ENCODE measurements at regions not wholly inside any gene's neighbourhood (a gene's known extent, or its start where the extent isn't known, plus 50 kb on each side); places are given as distances from the start of the nearest gene placed in this dataset.

GRCh38 chr6:119566546-119567260 is 217.1 kb upstream of the MAN1A1 start:
- FAIRE-seq: no peak

GRCh38 chr6:119565893-119566292 is 216.3 kb upstream of the MAN1A1 start:
- no peak overlapping the region for H3K9ac ChIP-seq (ENCODE audit: low read length in 3 of 3)
- TF ChIP-seq CTCF (IDR thresholded peaks at IDR 0.05; ENCODE audit: borderline replicate concordance, extremely low read depth, insufficient read depth): no peak

More at GRCh38 chr6:119566546-119567260, 217.1 kb upstream of the MAN1A1 start:
- H3K27me3 ChIP-seq (ENCODE audit: control insufficient read depth, insufficient read depth, low read length): no peaks in the 10 kb centered on the region
- no peak overlapping the region for H3K27ac ChIP-seq (ENCODE audit: low read depth in 2 of 2, low read length in 2 of 2)
- H3K9me3 ChIP-seq (ENCODE audit: control insufficient read depth in 2 of 3, insufficient read depth in 1 of 3, low read length in 3 of 3): no peaks in the 10 kb centered on the region
- H3K9ac ChIP-seq (ENCODE audit: low read length in 3 of 3): no peak overlapping the region
- DNase-seq: no peak
- intact Hi-C loops (cut with DNase I): no loop called here
- no peak overlapping the region for H3K4me3 ChIP-seq (ENCODE audit: low read length in 3 of 3)
- no peaks in the 10 kb centered on the region for H3K36me3 ChIP-seq (ENCODE audit: control insufficient read depth in 2 of 3, insufficient read depth in 3 of 3, low read length in 3 of 3)
- H3K4me1 ChIP-seq (ENCODE audit: control insufficient read depth in 2 of 3, insufficient read depth in 2 of 3, low read depth in 1 of 3, low read length in 3 of 3): no peaks in the 10 kb centered on the region
- TF ChIP-seq CTCF (IDR thresholded peaks at IDR 0.05; ENCODE audit: borderline replicate concordance, extremely low read depth, insufficient read depth): no peak

GRCh38 chr6:119562168-119562567 is 212.6 kb upstream of the MAN1A1 start:
- TF ChIP-seq CTCF (IDR thresholded peaks at IDR 0.05; ENCODE audit: borderline replicate concordance, extremely low read depth, insufficient read depth): no peak
- no peaks in the 10 kb centered on the region for H3K9me3 ChIP-seq (ENCODE audit: control insufficient read depth in 2 of 3, insufficient read depth in 1 of 3, low read length in 3 of 3)
- no peak overlapping the region for H3K4me3 ChIP-seq (ENCODE audit: low read length in 3 of 3)
- peak in 1 of 5 donors; percentile 5 for DNase-seq
- intact Hi-C loops (cut with DNase I): no loop called here
- no peaks in the 10 kb centered on the region for H3K27me3 ChIP-seq (ENCODE audit: control insufficient read depth, insufficient read depth, low read length)
- FAIRE-seq: no peak
- no peak overlapping the region for H3K9ac ChIP-seq (ENCODE audit: low read length in 3 of 3)
- no peaks in the 10 kb centered on the region for H3K4me1 ChIP-seq (ENCODE audit: control insufficient read depth in 2 of 3, insufficient read depth in 2 of 3, low read depth in 1 of 3, low read length in 3 of 3)
- no peak overlapping the region for H3K27ac ChIP-seq (ENCODE audit: low read depth in 2 of 2, low read length in 2 of 2)
- no peaks in the 10 kb centered on the region for H3K36me3 ChIP-seq (ENCODE audit: control insufficient read depth in 2 of 3, insufficient read depth in 3 of 3, low read length in 3 of 3)

More at GRCh38 chr6:119565893-119566292, 216.3 kb upstream of the MAN1A1 start:
- no peak overlapping the region for H3K27ac ChIP-seq (ENCODE audit: low read depth in 2 of 2, low read length in 2 of 2)
- FAIRE-seq (no peak), DNase-seq (no peak)
- H3K36me3 ChIP-seq (ENCODE audit: control insufficient read depth in 2 of 3, insufficient read depth in 3 of 3, low read length in 3 of 3): no peaks in the 10 kb centered on the region
- H3K27me3 ChIP-seq (ENCODE audit: control insufficient read depth, insufficient read depth, low read length): no peaks in the 10 kb centered on the region
- H3K9me3 ChIP-seq (ENCODE audit: control insufficient read depth in 2 of 3, insufficient read depth in 1 of 3, low read length in 3 of 3): no peaks in the 10 kb centered on the region
- H3K4me3 ChIP-seq (ENCODE audit: low read length in 3 of 3): no peak overlapping the region
- no peaks in the 10 kb centered on the region for H3K4me1 ChIP-seq (ENCODE audit: control insufficient read depth in 2 of 3, insufficient read depth in 2 of 3, low read depth in 1 of 3, low read length in 3 of 3)
- intact Hi-C loops (cut with DNase I): no loop called here

Measured in kidney (tissue), 13 donors.